NCI-H446 (cell line): ENCODE measurements at regions not wholly inside any gene's neighbourhood (a gene's known extent, or its start where the extent isn't known, plus 50 kb on each side); places are given as distances from the start of the nearest gene placed in this dataset.

Experiments used
- DNase-seq, 2 experiments: peaks; one replicate each; lab custom pipeline; 2025; lab: John Stamatoyannopoulos, UW

- no peak for DNase-seq
Observed at GRCh38 chr6:9404351-9405146, 969.2 kb upstream of the SLC35B3 start.

GRCh38 chr6:9403736-9404135, 968.4 kb upstream of the SLC35B3 start:
- no peak for DNase-seq

GRCh38 chr6:9401960-9402359, 966.6 kb upstream of the SLC35B3 start:
- DNase-seq, result no peak

GRCh38 chr6:9399916-9400315, 964.6 kb upstream of the SLC35B3 start:
- no peak for DNase-seq

- no peak for DNase-seq
Observed at GRCh38 chr6:9398767-9399373, 963.5 kb upstream of the SLC35B3 start.

GRCh38 chr6:9398071-9398766, 962.9 kb upstream of the SLC35B3 start:
- no peak for DNase-seq

GRCh38 chr6:9388596-9388995, 953.3 kb upstream of the SLC35B3 start:
- no peak for DNase-seq

- DNase-seq, result no peak
Observed at GRCh38 chr6:9380568-9380967, 945.2 kb upstream of the SLC35B3 start.

GRCh38 chr6:9373308-9373707, 938.0 kb upstream of the SLC35B3 start:
- no peak for DNase-seq

- no peak for DNase-seq
Observed at GRCh38 chr6:9370480-9370879, 935.1 kb upstream of the SLC35B3 start.

- DNase-seq, result no peak
Observed at GRCh38 chr6:9365378-9365777, 930.0 kb upstream of the SLC35B3 start.

GRCh38 chr6:9361749-9362148, 926.4 kb upstream of the SLC35B3 start:
- DNase-seq, result no peak

- no peak for DNase-seq
Observed at GRCh38 chr6:9360881-9361280, 925.5 kb upstream of the SLC35B3 start.

GRCh38 chr6:9347608-9348007, 912.3 kb upstream of the SLC35B3 start:
- DNase-seq, result no peak

- DNase-seq, result no peak
Observed at GRCh38 chr6:9346923-9347322, 911.6 kb upstream of the SLC35B3 start.

GRCh38 chr6:9335431-9335830, 900.1 kb upstream of the SLC35B3 start:
- DNase-seq, result no peak

- no peak for DNase-seq
Observed at GRCh38 chr6:9334979-9335378, 899.6 kb upstream of the SLC35B3 start.

GRCh38 chr6:9332241-9332780, 897.0 kb upstream of the SLC35B3 start:
- no peak for DNase-seq

GRCh38 chr6:9316831-9317230, 881.5 kb upstream of the SLC35B3 start:
- DNase-seq, result no peak

- no peak for DNase-seq
Observed at GRCh38 chr6:9315966-9316650, 880.8 kb upstream of the SLC35B3 start.

GRCh38 chr6:9308284-9308683, 872.9 kb upstream of the SLC35B3 start:
- no peak for DNase-seq

- DNase-seq, result no peak
Observed at GRCh38 chr6:9307786-9308185, 872.4 kb upstream of the SLC35B3 start.
